GM12874 (cell line): ENCODE measurements at regions not wholly inside any gene's neighbourhood (a gene's known extent, or its start where the extent isn't known, plus 50 kb on each side); places are given as distances from the start of the nearest gene placed in this dataset.

Experiments
- TF ChIP-seq, protein P1 (sequence below): IDR thresholded peaks from 2 replicates; pipeline ENCODE4 v1.5.1; 2011; ENCODE audit warnings: low read depth, mild to moderate bottlenecking, control low read depth, low read length, moderate library complexity; ENCODE audit not compliant: insufficient read depth

DNA sequence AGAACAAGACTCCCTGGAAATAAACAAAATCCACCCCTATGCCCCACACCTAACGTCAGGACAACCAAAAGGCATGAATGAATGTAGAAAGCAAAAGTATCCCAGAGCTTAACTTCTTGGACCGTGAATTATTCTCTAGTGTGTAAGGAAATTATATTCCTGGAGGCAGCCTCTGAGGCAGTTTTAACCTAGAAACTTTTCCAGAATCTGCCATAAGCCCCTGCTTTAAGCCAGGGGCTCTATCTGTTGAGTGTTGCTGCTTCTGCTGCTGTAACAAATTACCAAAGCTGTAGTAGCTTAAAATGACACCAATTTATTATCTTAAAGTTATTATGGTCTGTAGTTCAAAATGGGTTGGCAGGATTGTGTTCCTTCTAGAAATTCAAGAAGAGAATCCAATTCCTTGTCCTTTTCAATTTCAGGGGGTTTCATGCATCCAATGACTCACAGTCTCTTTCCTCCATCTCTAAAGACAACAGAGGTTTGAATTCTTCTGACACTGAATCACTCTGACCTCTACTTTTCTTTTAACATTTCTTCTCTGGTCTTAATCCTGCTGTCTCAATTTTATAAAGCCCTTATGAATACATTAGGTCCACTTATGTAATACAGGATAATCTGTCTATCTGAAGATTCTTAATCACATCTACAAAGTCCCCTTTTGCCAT lies 242.7 kb downstream of the ATXN7L3B start:
- TF ChIP-seq, protein P1, sequence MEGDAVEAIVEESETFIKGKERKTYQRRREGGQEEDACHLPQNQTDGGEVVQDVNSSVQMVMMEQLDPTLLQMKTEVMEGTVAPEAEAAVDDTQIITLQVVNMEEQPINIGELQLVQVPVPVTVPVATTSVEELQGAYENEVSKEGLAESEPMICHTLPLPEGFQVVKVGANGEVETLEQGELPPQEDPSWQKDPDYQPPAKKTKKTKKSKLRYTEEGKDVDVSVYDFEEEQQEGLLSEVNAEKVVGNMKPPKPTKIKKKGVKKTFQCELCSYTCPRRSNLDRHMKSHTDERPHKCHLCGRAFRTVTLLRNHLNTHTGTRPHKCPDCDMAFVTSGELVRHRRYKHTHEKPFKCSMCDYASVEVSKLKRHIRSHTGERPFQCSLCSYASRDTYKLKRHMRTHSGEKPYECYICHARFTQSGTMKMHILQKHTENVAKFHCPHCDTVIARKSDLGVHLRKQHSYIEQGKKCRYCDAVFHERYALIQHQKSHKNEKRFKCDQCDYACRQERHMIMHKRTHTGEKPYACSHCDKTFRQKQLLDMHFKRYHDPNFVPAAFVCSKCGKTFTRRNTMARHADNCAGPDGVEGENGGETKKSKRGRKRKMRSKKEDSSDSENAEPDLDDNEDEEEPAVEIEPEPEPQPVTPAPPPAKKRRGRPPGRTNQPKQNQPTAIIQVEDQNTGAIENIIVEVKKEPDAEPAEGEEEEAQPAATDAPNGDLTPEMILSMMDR = no peak

DNA sequence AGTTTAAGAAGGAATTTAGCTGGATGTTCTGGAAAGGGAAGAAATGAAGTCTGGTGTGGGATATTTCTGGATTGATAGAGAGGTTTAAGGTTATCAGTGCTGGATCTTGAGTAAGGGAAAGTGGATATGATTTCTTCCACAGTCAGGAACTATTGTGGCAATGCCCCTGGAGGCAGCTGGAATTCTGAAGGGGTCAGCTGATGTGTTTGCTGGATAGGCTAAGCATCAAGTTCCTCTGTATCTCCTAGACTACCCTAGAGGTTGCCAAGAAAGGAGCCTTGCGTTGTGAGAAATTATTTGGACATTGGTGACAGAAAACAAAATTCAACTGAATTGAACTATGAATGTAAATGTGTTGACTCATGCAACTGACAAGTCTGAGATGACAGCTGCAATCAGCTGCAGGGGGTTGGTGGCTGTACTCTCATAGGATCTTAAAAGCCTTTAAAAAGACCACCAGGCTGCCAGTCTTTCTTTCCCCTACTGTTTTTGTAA lies 244.4 kb downstream of the ATXN7L3B start:
- TF ChIP-seq, protein P1 = no peak

DNA sequence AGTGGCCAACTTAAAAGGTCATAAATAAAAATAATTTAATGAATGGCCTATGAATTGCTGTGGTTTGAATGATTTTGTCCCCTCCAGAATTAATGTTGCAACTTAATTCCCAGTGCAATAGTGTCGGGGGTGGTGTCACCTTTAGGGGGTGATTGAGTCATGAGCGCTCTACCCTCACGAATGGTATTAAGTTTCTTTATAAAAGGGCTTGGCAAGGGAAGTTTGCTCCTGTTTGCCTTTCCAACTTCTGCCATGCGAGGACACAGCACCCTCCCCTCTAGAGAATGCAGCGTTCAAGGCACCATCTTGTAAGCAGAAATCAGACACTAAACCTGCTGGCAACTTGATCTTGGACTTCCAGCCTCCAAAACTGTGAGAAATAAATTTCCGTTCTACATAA lies 253.3 kb downstream of the ATXN7L3B start:
- TF ChIP-seq, protein P1 = no peak

GRCh38 chr12:74791365-74791764 lies 253.7 kb downstream of the ATXN7L3B start:
- TF ChIP-seq, protein P1 = no peak

DNA sequence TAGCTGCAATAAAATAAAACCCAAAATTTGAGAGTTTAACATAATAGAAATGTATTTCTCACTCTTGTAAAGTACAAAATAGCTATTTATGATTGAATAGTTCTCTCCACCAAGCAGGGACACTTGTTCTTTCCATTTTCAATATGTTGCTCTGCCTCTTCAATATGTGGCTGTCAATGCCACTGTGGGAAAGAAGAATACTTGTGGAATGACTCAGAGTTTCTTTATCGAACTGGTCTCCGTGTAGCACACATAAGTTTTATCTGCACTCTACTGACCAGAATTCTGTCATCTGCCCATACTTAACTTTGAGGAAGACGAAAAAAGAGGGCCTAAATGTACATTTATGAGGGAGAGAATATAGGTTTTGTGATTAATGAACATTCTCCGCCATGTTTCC lies 256.9 kb downstream of the ATXN7L3B start:
- TF ChIP-seq, protein P1 = no peak

- TF ChIP-seq, protein P1 = no peak
These were observed 264.0 kb downstream of the ATXN7L3B start for GRCh38 chr12:74801625-74802024.

DNA sequence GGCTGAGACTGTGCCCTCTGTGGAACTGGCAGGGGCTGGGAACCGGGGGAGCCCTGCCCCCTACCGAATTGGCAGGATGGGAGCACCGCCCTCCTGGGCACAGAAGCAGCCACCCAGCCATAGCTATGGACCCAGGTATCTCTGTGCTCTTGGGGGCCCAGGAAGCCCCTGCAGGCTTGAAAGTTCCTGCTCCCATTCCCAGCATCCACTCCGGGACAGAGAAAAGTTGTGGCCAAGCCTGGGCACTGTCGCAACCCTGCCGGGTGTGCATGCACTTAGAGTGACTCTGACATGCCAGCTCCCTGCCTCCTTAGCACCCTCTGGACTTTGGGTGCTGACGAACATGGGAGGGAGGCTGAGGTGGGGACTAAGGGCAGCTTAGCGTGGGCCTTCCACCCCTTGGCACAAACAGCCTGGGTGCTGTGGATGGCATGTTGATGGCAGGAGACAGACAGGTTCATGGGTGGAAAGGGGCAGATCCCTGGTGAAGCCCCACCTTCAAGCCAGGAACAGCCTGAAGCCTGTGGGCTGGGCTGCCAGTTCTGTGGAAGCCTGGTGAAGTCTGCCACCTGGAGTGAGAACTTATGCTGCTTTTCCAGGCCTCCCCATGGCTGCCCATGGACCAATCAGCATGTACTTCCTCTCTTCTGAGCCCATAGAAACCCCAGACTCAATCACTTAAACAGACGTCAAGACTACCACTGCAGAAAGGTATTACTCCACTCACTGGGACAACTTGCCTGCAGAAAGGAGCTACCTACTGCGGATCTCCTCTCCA lies 279.0 kb downstream of the ATXN7L3B start:
- TF ChIP-seq, protein P1 = no peak
